ENCODE measurements at regions not wholly inside any gene's neighbourhood (a gene's known extent, or its start where the extent isn't known, plus 50 kb on each side); places are given as distances from the start of the nearest gene placed in this dataset.

- H3K27ac ChIP-seq (ENCODE audit: low read depth in 1 of 2, low read length in 2 of 2): no peak overlapping the region
- intact Hi-C loops (cut with micrococcal nuclease): no loop called here
- H3K4me2 ChIP-seq (replicated peaks; ENCODE audit: extremely low read depth, low read length, poor library complexity, severe bottlenecking): no peak overlapping the region
Measured at GRCh38 chr1:22262583-22262982, 119.7 kb upstream of the WNT4 start.

GRCh38 chr1:22263359-22263758, 120.5 kb upstream of the WNT4 start:
- WGBS (ENCODE audit: insufficient coverage): 90% methylated on average over 10 of the region's 10 CpGs
- Histone ChIP-seq H3K4me2 (replicated peaks; ENCODE audit: extremely low read depth, low read length, poor library complexity, severe bottlenecking) (no peak overlapping the region), H3K9ac (ENCODE audit: insufficient read depth, low read length, poor library complexity, severe bottlenecking) (no peak overlapping the region), H3K27ac (ENCODE audit: low read depth in 1 of 2, low read length in 2 of 2) (no peak overlapping the region), H3K9me3 (replicated peaks in 1 of 2; ENCODE audit: control insufficient read depth in 1 of 2, insufficient read depth in 1 of 2, low read length in 2 of 2) (no peaks in the 10 kb centered on the region), H2AFZ (ENCODE audit: insufficient read depth, low read depth, low read length, poor library complexity, severe bottlenecking) (no peak overlapping the region), H4K20me1 (ENCODE audit: insufficient read depth, low read length) (no peaks in the 10 kb centered on the region), H3K79me2 (ENCODE audit: insufficient read depth, low read length) (no peaks in the 10 kb centered on the region), H3K36me3 (replicated peaks in 1 of 2; ENCODE audit: control insufficient read depth in 1 of 2, insufficient read depth in 2 of 2, low read length in 2 of 2) (no peaks in the 10 kb centered on the region), H3K27me3 (ENCODE audit: control insufficient read depth in 2 of 2, insufficient read depth in 2 of 2, low read length in 2 of 2) (no peaks in the 10 kb centered on the region), H3K4me3 (replicated peaks in 1 of 3; ENCODE audit: low read depth in 2 of 3, low read length in 3 of 3) (no peak overlapping the region), H3K4me1 (ENCODE audit: control insufficient read depth in 1 of 2, insufficient read depth in 2 of 2, low read length in 2 of 2) (no peaks in the 10 kb centered on the region)
- Mint-ChIP-seq H3K9me3 (no peaks in the 10 kb centered on the region), H3K27me3 (ENCODE audit: low read depth in 3 of 3) (peaks cover 0 to 8% (median 3%) of the 10 kb centered on the region in 3 donors), H3K27ac (no peak overlapping the region), H3K4me3 (no peak overlapping the region), H3K4me1 (no peaks in the 10 kb centered on the region), H3K36me3 (no peaks in the 10 kb centered on the region)
- intact Hi-C loops (cut with micrococcal nuclease): no loop called here
- no peak for TF ChIP-seq CTCF (IDR thresholded peaks at IDR 0.05)
- DNase-seq: no peak

More at GRCh38 chr1:22262583-22262982, 119.7 kb upstream of the WNT4 start:
- Mint-ChIP-seq H3K36me3 (no peaks in the 10 kb centered on the region), H3K4me3 (no peak overlapping the region), H3K9me3 (no peaks in the 10 kb centered on the region), H3K27ac (peak overlapping the region in 1 of 7 donors; percentile 41), H3K27me3 (ENCODE audit: low read depth in 3 of 3) (peaks cover 0 to 8% (median 4%) of the 10 kb centered on the region in 3 donors), H3K4me1 (no peaks in the 10 kb centered on the region)
- Histone ChIP-seq H3K4me3 (replicated peaks in 1 of 3; ENCODE audit: low read depth in 2 of 3, low read length in 3 of 3) (no peak overlapping the region), H3K9ac (ENCODE audit: insufficient read depth, low read length, poor library complexity, severe bottlenecking) (no peak overlapping the region), H3K36me3 (replicated peaks in 1 of 2; ENCODE audit: control insufficient read depth in 1 of 2, insufficient read depth in 2 of 2, low read length in 2 of 2) (no peaks in the 10 kb centered on the region), H3K4me1 (ENCODE audit: control insufficient read depth in 1 of 2, insufficient read depth in 2 of 2, low read length in 2 of 2) (no peaks in the 10 kb centered on the region), H3K79me2 (ENCODE audit: insufficient read depth, low read length) (no peaks in the 10 kb centered on the region), H3K9me3 (replicated peaks in 1 of 2; ENCODE audit: control insufficient read depth in 1 of 2, insufficient read depth in 1 of 2, low read length in 2 of 2) (no peaks in the 10 kb centered on the region), H3K27me3 (ENCODE audit: control insufficient read depth in 2 of 2, insufficient read depth in 2 of 2, low read length in 2 of 2) (no peaks in the 10 kb centered on the region), H4K20me1 (ENCODE audit: insufficient read depth, low read length) (no peaks in the 10 kb centered on the region), H2AFZ (ENCODE audit: insufficient read depth, low read depth, low read length, poor library complexity, severe bottlenecking) (no peak overlapping the region)
- WGBS (ENCODE audit: insufficient coverage): 60% methylated on average over 8 of the region's 8 CpGs
- DNase-seq: no peak
- no peak for TF ChIP-seq CTCF (IDR thresholded peaks at IDR 0.05)

Data from CD14-positive monocyte (primary cell).